ENCODE measurements at regions not wholly inside any gene's neighbourhood (a gene's known extent, or its start where the extent isn't known, plus 50 kb on each side); places are given as distances from the start of the nearest gene placed in this dataset.
A peak's percentile ranks its signal among the peaks of the same experiment; 100 is the strongest.

DNA sequence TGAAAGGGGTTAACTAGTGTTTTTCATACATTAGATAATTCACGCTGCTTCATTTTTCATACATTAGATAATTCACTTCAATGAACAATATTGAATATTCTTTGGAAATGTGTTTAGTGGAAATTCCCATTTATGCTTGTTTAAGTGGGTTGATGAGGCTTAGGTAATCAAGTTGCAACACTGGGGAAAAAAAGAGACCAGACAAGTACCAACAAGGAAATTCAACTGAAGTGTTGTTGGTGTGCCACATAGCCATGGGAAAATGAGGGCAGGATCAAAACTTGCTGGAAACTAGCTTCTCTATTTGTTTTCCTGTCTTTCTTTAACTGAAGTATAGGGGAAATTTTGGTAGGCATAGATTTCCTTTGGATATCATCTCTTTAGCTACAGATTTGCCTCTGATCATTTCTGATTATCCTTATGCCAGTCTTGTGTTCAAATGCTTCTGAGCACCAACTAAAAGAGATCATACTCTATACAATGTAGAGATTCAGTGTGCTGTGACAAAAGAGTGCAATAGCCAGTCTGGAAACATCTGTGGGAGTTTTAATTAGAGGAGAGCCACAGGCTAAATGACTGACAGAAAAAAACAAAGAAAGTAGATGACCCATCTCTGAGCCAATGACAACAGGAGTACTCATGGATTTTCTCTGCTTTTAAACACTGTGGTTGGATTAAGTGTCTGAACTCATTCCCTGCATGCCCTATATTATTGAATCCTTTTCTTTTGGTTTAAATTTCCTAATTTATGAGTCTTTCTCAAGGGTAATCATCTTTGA, 67.6 kb upstream of the CTSC start:
- no peak for DNase-seq (ENCODE audit: low read depth in 2 of 2)

GRCh38 chr11:88404391-88404790, 66.9 kb upstream of the CTSC start:
- DNase-seq (ENCODE audit: low read depth in 2 of 2): no peak

DNA sequence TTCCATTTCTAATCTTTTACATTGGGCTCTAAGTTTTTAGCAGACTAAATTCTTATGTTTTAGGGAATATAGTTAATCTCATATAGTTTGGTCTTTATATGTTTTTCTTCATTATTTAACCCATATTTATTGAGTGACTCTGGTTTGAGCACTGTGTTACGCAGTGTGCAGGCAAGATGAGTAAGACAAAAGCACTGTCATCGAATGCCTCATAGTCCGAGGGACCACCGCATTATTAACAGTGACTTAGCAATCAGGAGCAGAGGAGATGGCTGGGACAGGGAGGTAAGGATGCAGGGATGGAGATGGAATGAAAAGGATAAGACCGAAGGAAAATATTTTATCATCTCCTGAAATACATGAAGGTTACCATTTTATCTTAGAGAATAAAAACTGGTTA, 65.2 kb upstream of the CTSC start:
- peak in 1 of 2 donors; percentile 79 for DNase-seq (ENCODE audit: low read depth in 2 of 2)

GRCh38 chr11:88402192-88402715, 64.7 kb upstream of the CTSC start:
- DNase-seq (ENCODE audit: low read depth in 2 of 2): peak; percentile 3 to 92

- DNase-seq (ENCODE audit: low read depth in 2 of 2): peak in 1 of 2 donors; percentile 55
Measured at GRCh38 chr11:88398791-88399570, 61.4 kb upstream of the CTSC start.

GRCh38 chr11:88398372-88398771, 60.8 kb upstream of the CTSC start:
- DNase-seq (ENCODE audit: low read depth in 2 of 2): peak; percentile 42 to 84

- DNase-seq (ENCODE audit: low read depth in 2 of 2): no peak
Measured at GRCh38 chr11:88390254-88390653, 52.7 kb upstream of the CTSC start.

- DNase-seq (ENCODE audit: low read depth in 2 of 2): no peak
Measured at GRCh38 chr11:88387957-88388356, 50.4 kb upstream of the CTSC start.

Measured in lung microvascular endothelial cell (primary cell).